Endothelial cell of hepatic sinusoid (primary cell): ENCODE measurements at regions not wholly inside any gene's neighbourhood (a gene's known extent, or its start where the extent isn't known, plus 50 kb on each side); places are given as distances from the start of the nearest gene placed in this dataset.

ENCODE experiments used
- in situ Hi-C: cut with HindIII; loops from 2 replicates; pipeline ENCODE4 v1.10.0; 2017; ENCODE audit warnings: low sequenced_read_pairs

DNA sequence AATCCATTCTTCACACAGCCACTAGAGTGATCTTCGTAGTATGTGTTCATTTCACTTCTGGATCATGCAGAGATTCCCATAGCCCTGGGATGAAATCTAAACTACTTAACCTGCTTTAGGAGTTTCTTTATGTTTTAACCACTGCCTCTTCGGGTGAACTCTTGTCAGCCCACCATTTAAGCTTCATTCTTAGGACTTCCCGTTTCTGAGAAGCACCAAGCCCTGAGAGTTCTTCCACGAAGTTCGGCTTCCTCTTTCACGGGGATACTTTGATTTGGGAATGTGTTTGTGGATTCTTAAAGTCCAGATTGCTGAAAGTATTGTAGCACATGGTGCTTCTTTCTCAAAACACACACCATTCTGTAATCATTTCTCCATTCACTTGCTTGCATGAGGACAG lies 205.0 kb downstream of the UBE2E3 start:
- in situ Hi-C loops: no loop called here

DNA sequence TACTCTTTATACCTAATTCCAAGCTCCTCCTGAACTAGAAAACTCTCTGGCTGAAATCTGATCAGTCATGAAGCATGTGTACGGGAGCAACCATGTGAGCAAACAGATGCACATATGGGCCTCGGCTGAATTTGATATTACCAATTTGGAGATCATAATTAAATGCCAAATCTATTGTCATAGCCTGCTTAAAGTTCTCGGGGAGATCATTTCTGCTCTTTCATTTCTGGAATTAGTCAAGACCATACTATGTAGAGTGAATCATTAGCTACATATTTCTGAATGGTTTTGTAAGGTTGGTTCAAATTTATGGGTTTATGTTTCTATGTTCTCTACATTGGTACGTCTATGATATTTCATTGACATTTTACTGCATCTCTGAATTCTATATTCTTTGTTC lies 205.5 kb downstream of the UBE2E3 start:
- in situ Hi-C loops: no loop called here

- in situ Hi-C loops: no loop called here
These were observed 208.2 kb downstream of the UBE2E3 start for GRCh38 chr2:181188605-181189004.

DNA sequence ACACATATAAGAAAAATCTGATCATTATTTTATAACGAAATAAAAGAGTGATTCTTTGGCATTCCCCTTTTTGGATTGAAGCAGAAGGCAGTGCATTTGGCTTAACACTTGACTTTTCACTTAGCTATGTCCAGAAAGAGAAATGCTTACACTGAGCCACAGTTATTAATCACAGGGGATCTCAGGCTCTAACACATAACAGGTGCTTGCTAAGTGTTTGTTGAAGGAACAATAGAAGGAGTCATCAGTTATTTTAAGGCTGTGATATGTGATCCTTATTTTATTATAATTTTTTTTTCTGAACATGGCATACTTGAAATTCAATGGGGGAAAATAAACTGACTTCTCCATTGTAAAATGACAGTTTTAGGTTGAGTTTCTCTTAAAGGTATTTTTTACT lies 209.5 kb downstream of the UBE2E3 start:
- in situ Hi-C loops: no loop called here

DNA sequence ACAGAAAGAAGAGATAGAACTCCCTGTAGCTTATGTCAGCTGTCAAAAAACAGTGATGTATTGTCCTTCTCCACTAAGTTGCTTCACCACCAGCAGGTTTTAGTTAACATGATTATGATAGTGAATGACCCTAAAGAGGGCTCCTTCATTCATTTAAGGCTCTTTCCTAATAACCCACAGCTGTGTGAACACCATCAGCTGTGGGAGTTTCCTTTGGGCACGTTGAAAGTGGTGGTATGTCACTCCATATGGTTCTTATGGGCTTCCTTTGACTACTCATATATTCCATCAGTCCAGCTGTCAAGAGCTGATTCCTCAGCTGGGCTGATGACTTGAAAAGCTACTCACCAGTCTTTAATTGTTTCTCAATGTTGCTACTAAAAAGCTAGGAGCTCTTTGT lies 210.3 kb downstream of the UBE2E3 start:
- in situ Hi-C loops: no loop called here

GRCh38 chr2:181193550-181193949 lies 213.1 kb downstream of the UBE2E3 start:
- in situ Hi-C loops: no loop called here

DNA sequence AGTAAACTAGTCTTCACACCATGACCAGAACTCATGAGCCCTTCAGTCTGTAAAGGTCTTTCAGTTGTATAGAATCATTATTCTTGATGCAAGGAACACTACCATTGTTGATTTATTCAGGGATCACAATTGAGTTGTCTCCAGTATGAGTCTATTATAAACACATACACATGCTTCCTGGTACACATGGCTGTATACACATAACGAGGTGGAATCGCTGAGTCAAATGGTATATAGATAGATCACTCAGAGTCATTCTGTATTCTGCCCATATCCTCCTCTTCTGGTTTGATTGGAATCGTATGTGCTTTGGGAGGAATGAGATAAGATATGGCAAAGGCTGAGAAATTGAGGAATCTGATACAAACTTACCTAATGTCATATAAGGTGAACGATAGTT lies 216.0 kb downstream of the UBE2E3 start:
- in situ Hi-C loops: no loop called here

GRCh38 chr2:181197140-181197760 lies 216.8 kb downstream of the UBE2E3 start:
- in situ Hi-C loops: no loop called here

DNA sequence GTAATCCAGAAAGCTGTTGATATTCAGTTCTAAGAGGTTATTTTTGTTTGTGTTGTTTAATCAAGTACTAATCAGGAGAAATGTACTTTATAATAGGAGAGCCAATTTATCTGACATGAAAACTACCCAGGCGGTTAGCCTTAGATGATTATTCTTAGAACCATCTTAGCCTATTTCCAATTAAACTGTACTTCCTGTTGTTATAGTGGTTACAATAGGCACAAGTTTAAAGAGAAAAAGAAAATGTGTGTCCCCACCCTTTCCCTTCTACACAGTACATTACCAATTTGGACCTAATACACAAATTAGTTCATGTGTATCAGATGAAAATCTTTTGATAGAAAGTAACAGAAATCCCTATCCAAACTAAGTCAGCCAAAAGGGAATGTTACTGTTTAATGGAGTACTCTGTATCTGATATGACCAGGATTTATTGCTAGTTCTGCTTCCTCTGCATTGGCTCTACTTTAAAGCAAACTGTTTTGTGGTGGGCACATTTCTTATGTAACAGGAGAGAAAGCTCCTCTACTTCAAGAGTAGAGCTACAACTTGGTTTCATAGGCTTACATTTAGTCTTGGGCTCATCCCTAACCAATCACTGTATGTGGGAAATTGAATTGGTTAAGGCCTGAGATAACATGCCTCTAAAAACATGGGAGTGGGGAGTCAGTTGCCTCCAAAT lies 217.9 kb downstream of the UBE2E3 start:
- in situ Hi-C loops: no loop called here

- in situ Hi-C loops: no loop called here
These were observed 223.0 kb downstream of the UBE2E3 start for GRCh38 chr2:181203412-181203811.

DNA sequence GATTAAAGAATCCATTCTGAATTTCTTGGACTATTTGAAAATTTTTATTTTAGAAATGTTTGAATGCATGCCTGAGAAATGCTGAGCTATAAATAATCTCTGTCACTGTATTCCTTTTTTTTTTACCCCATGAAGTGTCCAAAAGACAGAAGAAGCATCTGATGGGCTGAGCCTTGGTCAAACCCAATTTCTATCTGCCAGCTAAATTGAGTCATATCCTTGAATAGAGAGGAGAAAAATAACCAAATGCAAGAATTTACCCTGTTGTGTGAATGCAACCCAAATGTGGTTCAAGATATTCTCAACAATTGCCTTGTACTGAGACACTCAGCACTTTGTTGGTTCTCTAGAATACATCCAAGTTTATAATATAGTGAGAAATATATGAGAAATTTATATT lies 223.5 kb downstream of the UBE2E3 start:
- in situ Hi-C loops: no loop called here

- in situ Hi-C loops: no loop called here
These were observed 238.0 kb downstream of the UBE2E3 start for GRCh38 chr2:181218401-181218821.

DNA sequence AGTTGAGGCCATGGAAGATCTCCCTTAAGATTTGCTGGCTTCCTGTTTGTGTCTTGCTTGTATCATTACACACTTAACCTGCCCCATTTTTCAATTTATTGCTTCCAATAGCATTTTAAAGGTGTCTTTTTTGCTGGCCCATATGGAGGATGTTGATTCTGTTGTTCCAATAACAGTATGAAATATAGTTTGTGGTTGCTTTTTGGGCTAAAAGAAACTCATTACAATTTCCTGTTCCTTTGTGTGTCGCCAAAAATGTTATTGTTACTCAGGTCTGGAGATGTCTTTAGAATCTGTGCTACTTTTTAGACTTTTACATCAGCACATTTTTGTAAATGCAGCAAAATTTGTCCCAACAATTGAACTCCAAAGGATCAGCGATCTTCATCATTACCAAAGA lies 234.0 kb upstream of the ITGA4 start:
- in situ Hi-C loops: no loop called here

- in situ Hi-C loops: no loop called here
These were observed 232.3 kb upstream of the ITGA4 start for GRCh38 chr2:181224866-181225265.

DNA sequence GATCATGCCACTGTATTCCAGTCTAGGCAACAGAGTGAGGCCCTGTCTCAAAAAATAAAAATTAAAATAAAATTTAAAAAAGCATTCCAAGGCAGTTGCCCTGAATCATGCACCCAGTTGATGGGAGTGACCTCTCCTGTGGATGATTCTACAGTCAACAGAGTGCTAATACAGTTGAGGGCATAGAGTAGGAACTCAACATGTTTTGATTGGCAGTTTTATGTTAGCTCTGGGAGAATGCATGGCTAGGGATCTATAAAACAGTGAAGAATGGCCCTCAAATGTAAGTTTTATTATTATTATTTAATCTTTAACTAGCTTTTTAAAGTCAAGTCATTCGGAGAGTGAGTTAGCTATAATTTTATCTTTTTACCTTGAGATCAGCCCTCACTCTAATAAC lies 228.5 kb upstream of the ITGA4 start:
- in situ Hi-C loops: no loop called here

DNA sequence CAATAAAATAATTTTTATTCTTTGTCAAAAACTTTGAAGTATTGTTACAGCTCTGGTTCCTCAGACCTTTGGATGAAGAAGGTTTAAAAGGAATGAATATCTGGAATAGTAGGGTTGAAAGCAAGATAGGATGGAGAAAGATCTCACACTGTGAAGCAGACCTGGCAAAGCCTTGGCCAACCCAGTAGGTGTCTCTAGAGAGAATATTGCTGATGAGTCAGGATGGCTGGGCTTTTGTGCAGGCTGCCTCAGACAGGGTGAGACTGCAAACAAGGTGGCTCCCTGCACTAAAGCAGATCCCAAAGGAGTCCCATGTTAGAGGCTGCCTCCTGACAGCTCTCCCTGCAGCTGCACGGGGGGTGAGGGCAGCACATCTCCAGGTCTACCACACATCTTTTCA lies 226.0 kb upstream of the ITGA4 start:
- in situ Hi-C loops: no loop called here

- in situ Hi-C loops: no loop called here
These were observed 225.1 kb upstream of the ITGA4 start for GRCh38 chr2:181231886-181232621.

DNA sequence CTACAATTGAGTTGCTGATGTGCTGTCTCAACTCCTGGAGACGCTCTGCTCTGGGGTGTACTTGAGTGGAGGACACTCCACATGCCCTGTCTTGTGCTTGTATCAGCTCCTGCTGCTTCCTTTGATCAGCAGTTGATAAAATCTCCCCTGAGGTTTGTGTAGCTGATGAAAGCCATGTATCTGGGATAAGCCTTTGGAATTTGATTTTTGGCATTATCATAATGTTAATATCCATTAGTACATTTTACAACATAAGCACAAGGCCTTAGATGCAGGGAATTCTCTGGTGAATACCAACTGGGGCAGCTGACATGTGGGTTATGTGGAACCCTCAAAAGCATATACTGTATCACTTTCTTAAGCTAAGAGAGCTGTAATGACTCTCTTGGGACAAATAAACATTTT lies 222.7 kb upstream of the ITGA4 start:
- in situ Hi-C loops: no loop called here

GRCh38 chr2:181235011-181235410 lies 222.2 kb upstream of the ITGA4 start:
- in situ Hi-C loops: no loop called here

- in situ Hi-C loops: no loop called here
These were observed 221.3 kb upstream of the ITGA4 start for GRCh38 chr2:181235683-181236459.

DNA sequence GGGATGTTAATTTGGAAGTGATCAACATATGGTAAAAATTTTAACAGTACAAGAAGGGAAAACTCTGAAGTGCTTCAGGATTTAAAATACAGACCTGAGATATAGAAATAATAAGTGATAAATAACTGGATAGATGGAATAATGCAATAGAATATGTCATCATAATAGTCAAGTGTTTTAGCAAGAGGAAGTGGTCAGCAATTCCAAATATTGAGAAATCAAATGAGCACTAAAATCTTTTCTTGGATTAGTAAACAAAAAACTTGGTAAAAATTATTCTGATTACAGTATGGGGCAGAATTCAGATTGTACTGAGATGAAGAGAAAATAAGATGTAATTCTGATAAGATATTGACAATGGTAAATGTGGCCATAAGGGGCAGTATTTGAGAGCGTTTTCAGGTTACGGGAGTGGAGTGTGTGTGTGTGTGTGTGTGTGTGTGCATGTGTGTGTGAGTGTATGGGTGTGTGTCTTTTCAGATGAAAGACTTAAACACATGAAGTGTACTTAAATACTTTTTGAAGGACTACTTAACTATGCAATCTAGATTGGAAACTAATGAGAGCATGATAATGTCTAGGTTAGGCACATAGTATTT lies 217.9 kb upstream of the ITGA4 start:
- in situ Hi-C loops: no loop called here
